Neural cell (in vitro differentiated cells): ENCODE measurements at regions not wholly inside any gene's neighbourhood (a gene's known extent, or its start where the extent isn't known, plus 50 kb on each side); places are given as distances from the start of the nearest gene placed in this dataset.

Source experiments
- H2AFZ ChIP-seq: fragments of 200-600, 300-800 bp; sonication (generic), shearing (Covaris generic); 2 replicates; pipeline ENCODE4 v1.6.0; 2014; ENCODE audit warnings: low read depth, mild to moderate bottlenecking, antibody characterized with exemption, low read length, moderate library complexity
- H3F3A ChIP-seq: fragments of 200-600 bp; shearing (Covaris generic); 2 replicates; pipeline ENCODE4 v1.6.1; 2016; ENCODE audit warnings: mild to moderate bottlenecking, moderate library complexity, mixed read lengths, antibody characterized with exemption, low read length; ENCODE audit not compliant: insufficient read depth, poor library complexity, severe bottlenecking
- H3K27ac ChIP-seq: fragments of 200-600, 300-800 bp; sonication (generic), shearing (Covaris generic); 2 replicates; pipeline ENCODE4 v1.5.1; 2014; ENCODE audit warnings: mild to moderate bottlenecking, low read length, moderate library complexity
- H3K27me3 ChIP-seq: fragments of 300-800, 200-600 bp; sonication (generic), shearing (Covaris generic); 2 replicates; pipeline ENCODE4 v1.6.0; 2014; ENCODE audit warnings: mild to moderate bottlenecking, low read depth, low read length, moderate library complexity; ENCODE audit not compliant: insufficient read depth
- H3K36me3 ChIP-seq: fragments of 300-800, 200-600 bp; sonication (generic), shearing (Covaris generic); 2 replicates; pipeline ENCODE4 v1.5.1; 2014; ENCODE audit warnings: mild to moderate bottlenecking, antibody characterized with exemption, low read length, moderate library complexity; ENCODE audit not compliant: insufficient read depth
- H3K4me2 ChIP-seq: fragments of 300-800, 200-600 bp; sonication (generic), shearing (Covaris generic); 2 replicates; pipeline ENCODE4 v1.6.0; 2014; ENCODE audit warnings: mild to moderate bottlenecking, low read length
- H3K4me3 ChIP-seq: fragments of 300-800, 200-600 bp; sonication (generic), shearing (Covaris generic); 2 replicates; pipeline ENCODE4 v1.5.1; 2014; ENCODE audit warnings: mild to moderate bottlenecking, low read length, moderate library complexity
- H3K79me2 ChIP-seq: fragments of 200-600 bp; shearing (Covaris generic); replicated peaks from 2 replicates; pipeline ENCODE4 v1.6.0; 2014; ENCODE audit warnings: mild to moderate bottlenecking, low read length, moderate library complexity; ENCODE audit not compliant: insufficient read depth
- H3K9ac ChIP-seq: fragments of 300-800, 200-600 bp; sonication (generic), shearing (Covaris generic); 2 replicates; pipeline ENCODE4 v1.6.1; 2016; ENCODE audit warnings: mild to moderate bottlenecking, low read length, mixed read lengths
- H3K9me2 ChIP-seq: fragments of 200-600 bp; shearing (Covaris generic); 2 replicates; pipeline ENCODE4 v1.6.1; 2016; ENCODE audit warnings: mild to moderate bottlenecking, low read length, mixed read lengths; ENCODE audit not compliant: insufficient read depth
- H3K9me3 ChIP-seq: fragments of 200-600, 300-800 bp; sonication (generic), shearing (Covaris generic); 2 replicates; pipeline ENCODE4 v1.6.1; 2016; ENCODE audit warnings: mild to moderate bottlenecking, mixed run types, low read length, moderate library complexity, mixed read lengths
- H4K20me1 ChIP-seq: fragments of 200-600 bp; shearing (Covaris generic); 2 replicates; pipeline ENCODE4 v1.6.1; 2016; ENCODE audit warnings: mild to moderate bottlenecking, mixed run types; ENCODE audit not compliant: insufficient read depth
- EP300 ChIP-seq: fragments of 450-650 bp; conservative IDR thresholded peaks from 2 replicates; pipeline ENCODE4 v1.6.1; 2014; ENCODE audit warnings: antibody characterized with exemption, mild to moderate bottlenecking, moderate library complexity; ENCODE audit not compliant: poor library complexity, severe bottlenecking
- EZH2 ChIP-seq: fragments of 200-600, 300-800 bp; shearing (Covaris generic), sonication (generic); IDR thresholded peaks from 2 replicates; pipeline ENCODE4 v1.6.1; 2014; ENCODE audit warnings: antibody characterized with exemption, low read length, borderline replicate concordance, mild to moderate bottlenecking; ENCODE audit not compliant: insufficient read depth, poor library complexity, severe bottlenecking
- MXI1 ChIP-seq: fragments of 450-650 bp; conservative IDR thresholded peaks from 2 replicates; pipeline ENCODE4 v1.6.1; 2014; ENCODE audit warnings: antibody characterized with exemption, mild to moderate bottlenecking; ENCODE audit not compliant: poor library complexity, severe bottlenecking
- POLR2AphosphoS5 ChIP-seq: IDR thresholded peaks from 2 replicates; pipeline ENCODE4 v1.6.1; 2012
- RAD21 ChIP-seq: fragments of 450-650 bp; conservative IDR thresholded peaks from 2 replicates; pipeline ENCODE4 v1.6.1; 2014; ENCODE audit warnings: antibody characterized with exemption, mild to moderate bottlenecking, moderate library complexity
- REST ChIP-seq: IDR thresholded peaks from 2 replicates; pipeline ENCODE4 v1.6.1; 2012; ENCODE audit warnings: borderline replicate concordance
- SMC3 ChIP-seq: fragments of 450-650 bp; conservative IDR thresholded peaks from 2 replicates; pipeline ENCODE4 v1.6.1; 2014; ENCODE audit warnings: antibody characterized with exemption, mild to moderate bottlenecking, moderate library complexity; ENCODE audit not compliant: poor library complexity
- TAF1 ChIP-seq: IDR thresholded peaks from 2 replicates; pipeline ENCODE4 v1.6.1; 2012; ENCODE audit warnings: low read depth
- TF ChIP-seq, protein P1 (sequence below): fragments of 450-650 bp; IDR thresholded peaks from 2 replicates; pipeline ENCODE4 v1.5.1; 2014; ENCODE audit warnings: antibody characterized with exemption, mild to moderate bottlenecking, moderate library complexity; ENCODE audit not compliant: poor library complexity, severe bottlenecking

GRCh38 chr5:12013351-12013750, 109.1 kb upstream of the CTNND2 start:
- no peak overlapping the region for H3K9ac ChIP-seq
- H3K79me2 ChIP-seq, result no peaks in the 10 kb centered on the region
- no peaks in the 10 kb centered on the region for H3K27me3 ChIP-seq
- H2AFZ ChIP-seq, result no peak overlapping the region
- H3F3A ChIP-seq, result no peaks in the 10 kb centered on the region
- TF ChIP-seq MXI1, result no peak
- TF ChIP-seq EP300, result no peak
- TF ChIP-seq RAD21, result no peak
- no peak for TF ChIP-seq POLR2AphosphoS5
- TF ChIP-seq EZH2, result no peak
- no peak for TF ChIP-seq TAF1
- TF ChIP-seq REST, result no peak
- TF ChIP-seq, protein P1, sequence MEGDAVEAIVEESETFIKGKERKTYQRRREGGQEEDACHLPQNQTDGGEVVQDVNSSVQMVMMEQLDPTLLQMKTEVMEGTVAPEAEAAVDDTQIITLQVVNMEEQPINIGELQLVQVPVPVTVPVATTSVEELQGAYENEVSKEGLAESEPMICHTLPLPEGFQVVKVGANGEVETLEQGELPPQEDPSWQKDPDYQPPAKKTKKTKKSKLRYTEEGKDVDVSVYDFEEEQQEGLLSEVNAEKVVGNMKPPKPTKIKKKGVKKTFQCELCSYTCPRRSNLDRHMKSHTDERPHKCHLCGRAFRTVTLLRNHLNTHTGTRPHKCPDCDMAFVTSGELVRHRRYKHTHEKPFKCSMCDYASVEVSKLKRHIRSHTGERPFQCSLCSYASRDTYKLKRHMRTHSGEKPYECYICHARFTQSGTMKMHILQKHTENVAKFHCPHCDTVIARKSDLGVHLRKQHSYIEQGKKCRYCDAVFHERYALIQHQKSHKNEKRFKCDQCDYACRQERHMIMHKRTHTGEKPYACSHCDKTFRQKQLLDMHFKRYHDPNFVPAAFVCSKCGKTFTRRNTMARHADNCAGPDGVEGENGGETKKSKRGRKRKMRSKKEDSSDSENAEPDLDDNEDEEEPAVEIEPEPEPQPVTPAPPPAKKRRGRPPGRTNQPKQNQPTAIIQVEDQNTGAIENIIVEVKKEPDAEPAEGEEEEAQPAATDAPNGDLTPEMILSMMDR, result no peak
- no peaks in the 10 kb centered on the region for H4K20me1 ChIP-seq
- H3K9me2 ChIP-seq, result no peaks in the 10 kb centered on the region
- no peak overlapping the region for H3K27ac ChIP-seq
- H3K4me3 ChIP-seq, result no peak overlapping the region
- H3K4me2 ChIP-seq, result no peak overlapping the region
- H3K9me3 ChIP-seq, result no peaks in the 10 kb centered on the region
- H3K36me3 ChIP-seq, result no peaks in the 10 kb centered on the region

- Histone ChIP-seq H3K36me3 (no peaks in the 10 kb centered on the region), H3K27me3 (no peaks in the 10 kb centered on the region), H4K20me1 (no peaks in the 10 kb centered on the region), H3K4me2 (no peak overlapping the region), H3K27ac (no peak overlapping the region), H3F3A (no peaks in the 10 kb centered on the region), H3K9ac (no peak overlapping the region), H3K79me2 (no peaks in the 10 kb centered on the region), H3K9me2 (no peaks in the 10 kb centered on the region), H3K9me3 (no peaks in the 10 kb centered on the region), H3K4me3 (no peak overlapping the region), H2AFZ (no peak overlapping the region)
- TF ChIP-seq SMC3 (no peak), EP300 (no peak), POLR2AphosphoS5 (no peak), MXI1 (no peak), RAD21 (no peak), TAF1 (no peak), EZH2 (no peak), REST (no peak)
- TF ChIP-seq, protein P1, result no peak
Measured at GRCh38 chr5:12003680-12004079, 99.4 kb upstream of the CTNND2 start.
